ENCODE measurements at regions not wholly inside any gene's neighbourhood (a gene's known extent, or its start where the extent isn't known, plus 50 kb on each side); places are given as distances from the start of the nearest gene placed in this dataset.
"Not testable (repeated sequence)": the region's sequence is repeated elsewhere in the genome, so short reads cannot be mapped to it uniquely, and the experiment has no call there.

- DNase-seq: no peak
Observed at GRCh38 chr9:108270561-108270960, 585.2 kb downstream of the ACTL7B start.

- DNase-seq: no peak
Observed at GRCh38 chr9:108270051-108270450, 585.7 kb downstream of the ACTL7B start.

GRCh38 chr9:108269371-108269770, 586.4 kb downstream of the ACTL7B start:
- no peak for DNase-seq

GRCh38 chr9:108265065-108265464, 590.7 kb downstream of the ACTL7B start:
- no peak for DNase-seq

- no peak for DNase-seq
Observed at GRCh38 chr9:108264093-108264492, 591.7 kb downstream of the ACTL7B start.

- DNase-seq: no peak
Observed at GRCh38 chr9:108262836-108263235, 593.0 kb downstream of the ACTL7B start.

GRCh38 chr9:108259917-108260675, 595.7 kb downstream of the ACTL7B start:
- DNase-seq: no peak

GRCh38 chr9:108258640-108259039, 597.1 kb downstream of the ACTL7B start:
- no peak for DNase-seq

- DNase-seq: no peak
Observed at GRCh38 chr9:108257382-108257781, 598.4 kb downstream of the ACTL7B start.

GRCh38 chr9:108254236-108254635, 601.5 kb downstream of the ACTL7B start:
- DNase-seq: no peak

GRCh38 chr9:108247391-108247790, 608.4 kb downstream of the ACTL7B start:
- not testable (repeated sequence) for DNase-seq

- DNase-seq: no peak
Observed at GRCh38 chr9:108245901-108246300, 609.9 kb downstream of the ACTL7B start.

GRCh38 chr9:108245331-108245730, 610.5 kb downstream of the ACTL7B start:
- DNase-seq: no peak

GRCh38 chr9:108244686-108245085, 611.1 kb downstream of the ACTL7B start:
- no peak for DNase-seq

GRCh38 chr9:108241384-108242073, 614.3 kb downstream of the ACTL7B start:
- no peak for DNase-seq

GRCh38 chr9:108239696-108240321, 616.0 kb downstream of the ACTL7B start:
- no peak for DNase-seq

GRCh38 chr9:108235609-108236008, 620.2 kb downstream of the ACTL7B start:
- no peak for DNase-seq

- no peak for DNase-seq
Observed at GRCh38 chr9:108234811-108235210, 621.0 kb downstream of the ACTL7B start.

- no peak for DNase-seq
Observed at GRCh38 chr9:108225149-108225800, 630.5 kb downstream of the ACTL7B start.

- no peak for DNase-seq
Observed at GRCh38 chr9:108224716-108225115, 631.1 kb downstream of the ACTL7B start.

- no peak for DNase-seq
Observed at GRCh38 chr9:108219664-108220063, 636.1 kb downstream of the ACTL7B start.

- no peak for DNase-seq
Observed at GRCh38 chr9:108217431-108218349, 638.1 kb downstream of the ACTL7B start.
